AML-193 (cell line): ENCODE measurements at regions not wholly inside any gene's neighbourhood (a gene's known extent, or its start where the extent isn't known, plus 50 kb on each side); places are given as distances from the start of the nearest gene placed in this dataset.

Source experiments
- DNase-seq, 2 experiments: peaks; one replicate each; lab custom pipeline; 2025; lab: John Stamatoyannopoulos, UW

GRCh38 chr7:116145245-116145852 is 65.0 kb upstream of the TES start:
- DNase-seq: no peak

DNA sequence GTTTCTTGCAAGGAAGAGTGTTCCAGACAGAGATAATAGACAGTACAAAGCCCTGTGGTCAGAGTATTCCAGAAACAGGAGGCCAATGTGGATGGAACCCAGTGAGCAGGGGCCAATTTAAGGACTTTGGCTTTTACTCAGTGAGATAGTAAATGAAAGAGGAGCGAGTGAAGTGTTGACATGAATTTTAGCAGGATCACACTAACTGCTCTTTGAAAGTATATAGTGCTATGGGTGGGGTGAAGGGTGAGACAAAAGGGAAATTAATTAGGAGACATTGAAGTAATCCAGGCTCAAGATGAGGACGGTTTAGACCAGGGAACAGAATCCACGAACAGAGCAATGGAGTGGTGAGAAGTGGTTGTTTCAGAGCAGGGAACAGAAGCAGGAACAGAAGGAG is 62.2 kb upstream of the TES start:
- no peak for DNase-seq

DNA sequence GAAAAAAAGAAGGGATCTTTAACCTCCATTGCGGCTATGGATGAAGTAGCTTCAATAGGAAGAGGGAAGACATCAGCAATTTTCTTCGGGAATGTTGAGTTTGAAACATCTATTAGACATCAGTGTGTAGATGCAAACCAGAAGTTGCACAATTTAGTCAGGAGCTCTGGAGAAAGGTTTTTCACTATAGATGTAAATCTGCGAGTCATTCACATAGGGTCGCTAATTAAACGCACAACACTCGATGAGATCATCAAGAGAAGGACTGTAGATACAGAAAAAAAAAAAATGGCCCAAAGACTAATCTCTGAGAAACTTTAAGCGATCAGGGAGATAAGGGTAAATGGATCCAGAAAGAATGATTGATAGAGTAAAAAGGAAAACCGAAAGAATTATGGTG is 61.7 kb upstream of the TES start:
- no peak for DNase-seq

DNA sequence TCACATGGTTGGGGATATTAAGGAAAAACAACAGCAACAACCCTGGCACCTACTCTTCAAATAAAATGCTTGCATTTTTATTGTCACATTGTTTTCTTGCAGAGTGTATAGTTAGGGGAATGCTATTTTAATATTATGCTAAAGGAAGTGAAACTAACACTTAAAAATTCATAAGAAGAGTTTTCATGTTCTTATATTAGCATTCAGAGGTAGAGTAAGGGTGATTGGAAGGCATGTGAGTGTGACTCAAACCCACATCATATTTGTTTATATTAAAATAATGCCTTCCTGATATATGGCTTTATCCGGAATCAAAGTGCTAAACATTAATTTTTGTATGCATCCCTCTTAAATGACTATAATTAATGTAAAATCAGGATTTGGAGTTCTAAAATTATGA is 59.8 kb upstream of the TES start:
- no peak for DNase-seq

GRCh38 chr7:116152276-116152675 is 58.1 kb upstream of the TES start:
- no peak for DNase-seq

- no peak for DNase-seq
These were observed 57.3 kb upstream of the TES start for GRCh38 chr7:116153050-116153449.

- peak; percentile 37 to 47 for DNase-seq
These were observed 50.6 kb upstream of the TES start for GRCh38 chr7:116159711-116160110.
